ENCODE measurements at regions not wholly inside any gene's neighbourhood (a gene's known extent, or its start where the extent isn't known, plus 50 kb on each side); places are given as distances from the start of the nearest gene placed in this dataset.

GRCh38 chr21:35586305-35586704 lies 474.0 kb downstream of the SETD4 start:
- TF ChIP-seq POLR2A (IDR thresholded peaks at IDR 0.05), result no peak
- TF ChIP-seq, protein P1, sequence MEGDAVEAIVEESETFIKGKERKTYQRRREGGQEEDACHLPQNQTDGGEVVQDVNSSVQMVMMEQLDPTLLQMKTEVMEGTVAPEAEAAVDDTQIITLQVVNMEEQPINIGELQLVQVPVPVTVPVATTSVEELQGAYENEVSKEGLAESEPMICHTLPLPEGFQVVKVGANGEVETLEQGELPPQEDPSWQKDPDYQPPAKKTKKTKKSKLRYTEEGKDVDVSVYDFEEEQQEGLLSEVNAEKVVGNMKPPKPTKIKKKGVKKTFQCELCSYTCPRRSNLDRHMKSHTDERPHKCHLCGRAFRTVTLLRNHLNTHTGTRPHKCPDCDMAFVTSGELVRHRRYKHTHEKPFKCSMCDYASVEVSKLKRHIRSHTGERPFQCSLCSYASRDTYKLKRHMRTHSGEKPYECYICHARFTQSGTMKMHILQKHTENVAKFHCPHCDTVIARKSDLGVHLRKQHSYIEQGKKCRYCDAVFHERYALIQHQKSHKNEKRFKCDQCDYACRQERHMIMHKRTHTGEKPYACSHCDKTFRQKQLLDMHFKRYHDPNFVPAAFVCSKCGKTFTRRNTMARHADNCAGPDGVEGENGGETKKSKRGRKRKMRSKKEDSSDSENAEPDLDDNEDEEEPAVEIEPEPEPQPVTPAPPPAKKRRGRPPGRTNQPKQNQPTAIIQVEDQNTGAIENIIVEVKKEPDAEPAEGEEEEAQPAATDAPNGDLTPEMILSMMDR (IDR thresholded peaks at IDR 0.05), result no peak

Measured in adrenal gland (tissue), 5 donors.